GM12801 (cell line): ENCODE measurements at regions not wholly inside any gene's neighbourhood (a gene's known extent, or its start where the extent isn't known, plus 50 kb on each side); places are given as distances from the start of the nearest gene placed in this dataset.

Experiments used
- TF ChIP-seq, protein P1 (sequence below): IDR thresholded peaks from one replicate; pipeline ENCODE4 v1.5.1; 2011; ENCODE audit warnings: control low read depth; ENCODE audit not compliant: insufficient read length; ENCODE audit errors: extremely low read depth

DNA sequence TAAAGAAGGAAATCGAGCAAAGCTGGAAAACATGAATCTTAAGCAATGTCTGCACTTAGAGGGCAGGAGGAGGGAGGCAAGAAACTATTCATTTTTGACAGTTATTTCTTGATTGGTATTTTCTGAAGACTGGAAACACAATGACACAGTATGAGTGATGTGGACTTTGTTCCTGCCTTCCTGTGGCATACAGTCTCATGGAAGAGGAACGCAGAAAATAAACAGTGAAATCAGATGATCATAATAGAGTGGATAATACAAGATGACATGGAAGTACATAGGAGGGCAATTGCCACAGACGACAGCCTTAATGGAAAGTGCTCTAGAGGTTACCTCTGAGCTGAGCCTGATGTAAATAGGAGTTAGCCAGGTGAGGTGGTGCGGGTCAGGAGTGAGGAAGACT, 140.4 kb upstream of the MAX start:
- TF ChIP-seq, protein P1, sequence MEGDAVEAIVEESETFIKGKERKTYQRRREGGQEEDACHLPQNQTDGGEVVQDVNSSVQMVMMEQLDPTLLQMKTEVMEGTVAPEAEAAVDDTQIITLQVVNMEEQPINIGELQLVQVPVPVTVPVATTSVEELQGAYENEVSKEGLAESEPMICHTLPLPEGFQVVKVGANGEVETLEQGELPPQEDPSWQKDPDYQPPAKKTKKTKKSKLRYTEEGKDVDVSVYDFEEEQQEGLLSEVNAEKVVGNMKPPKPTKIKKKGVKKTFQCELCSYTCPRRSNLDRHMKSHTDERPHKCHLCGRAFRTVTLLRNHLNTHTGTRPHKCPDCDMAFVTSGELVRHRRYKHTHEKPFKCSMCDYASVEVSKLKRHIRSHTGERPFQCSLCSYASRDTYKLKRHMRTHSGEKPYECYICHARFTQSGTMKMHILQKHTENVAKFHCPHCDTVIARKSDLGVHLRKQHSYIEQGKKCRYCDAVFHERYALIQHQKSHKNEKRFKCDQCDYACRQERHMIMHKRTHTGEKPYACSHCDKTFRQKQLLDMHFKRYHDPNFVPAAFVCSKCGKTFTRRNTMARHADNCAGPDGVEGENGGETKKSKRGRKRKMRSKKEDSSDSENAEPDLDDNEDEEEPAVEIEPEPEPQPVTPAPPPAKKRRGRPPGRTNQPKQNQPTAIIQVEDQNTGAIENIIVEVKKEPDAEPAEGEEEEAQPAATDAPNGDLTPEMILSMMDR: no peak

DNA sequence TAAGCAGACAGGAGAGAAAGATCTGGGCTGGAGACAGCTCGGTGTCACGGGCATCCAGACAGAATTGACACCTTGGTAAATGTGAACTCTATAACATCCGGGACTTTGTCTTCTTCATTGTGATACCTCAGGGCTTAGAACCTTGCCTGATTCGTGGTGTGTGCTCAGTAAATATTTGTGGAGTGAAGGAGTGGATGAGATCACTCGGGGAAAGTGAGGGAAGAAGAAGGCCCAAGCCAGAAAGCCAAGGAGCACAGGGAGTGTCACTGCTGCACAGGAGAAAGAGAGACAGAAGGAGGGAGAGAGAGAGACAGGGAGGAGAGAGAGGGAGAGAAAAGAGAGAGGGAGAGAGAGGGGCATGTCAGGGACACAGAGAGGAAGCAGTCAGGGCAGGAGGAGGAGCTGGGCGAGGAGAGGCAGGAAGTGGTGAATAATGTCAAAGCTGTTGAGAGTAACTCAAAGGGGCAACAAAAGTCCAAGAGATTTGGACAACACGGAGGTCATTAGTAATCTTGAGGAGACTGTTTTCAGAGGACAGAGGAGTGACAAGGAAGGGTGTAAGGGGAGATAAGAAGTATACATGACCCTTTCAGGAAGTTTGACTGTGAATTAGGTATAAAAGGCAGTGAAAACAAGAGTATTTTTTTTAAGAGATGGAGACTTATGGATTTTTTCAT, 141.6 kb upstream of the MAX start:
- TF ChIP-seq, protein P1: no peak

DNA sequence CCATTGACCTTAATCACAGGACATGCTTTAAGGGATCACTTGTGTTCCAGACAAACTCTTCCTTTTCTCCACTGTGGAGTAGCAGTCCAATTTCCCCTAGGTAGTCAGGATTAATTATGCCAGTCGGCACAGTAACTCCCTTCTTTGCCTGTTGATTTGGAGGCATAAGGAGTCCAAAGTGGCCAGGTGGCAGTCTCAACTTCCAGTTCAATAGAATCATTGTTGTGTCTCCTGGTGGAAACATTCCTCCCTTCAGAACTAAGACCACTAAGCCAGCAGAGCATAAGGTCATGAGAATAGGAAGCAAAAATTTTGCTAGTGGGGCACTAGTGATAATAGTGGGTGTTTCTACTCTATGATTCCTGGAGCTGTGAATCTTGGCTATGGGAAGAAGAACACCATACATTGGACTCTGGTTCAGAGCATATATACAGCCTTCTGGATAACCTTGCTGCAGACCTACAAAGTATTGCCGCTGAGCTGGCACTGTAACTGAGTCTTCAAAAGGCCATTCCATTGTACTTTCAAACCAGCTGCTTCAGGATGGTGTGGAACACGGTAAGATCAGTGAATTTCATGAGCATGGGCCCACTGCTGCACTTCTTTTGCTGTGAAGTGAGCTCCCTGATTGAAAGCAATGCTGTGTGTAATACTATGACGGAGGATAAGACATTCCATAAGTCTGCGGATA, 147.3 kb upstream of the MAX start:
- TF ChIP-seq, protein P1: no peak

DNA sequence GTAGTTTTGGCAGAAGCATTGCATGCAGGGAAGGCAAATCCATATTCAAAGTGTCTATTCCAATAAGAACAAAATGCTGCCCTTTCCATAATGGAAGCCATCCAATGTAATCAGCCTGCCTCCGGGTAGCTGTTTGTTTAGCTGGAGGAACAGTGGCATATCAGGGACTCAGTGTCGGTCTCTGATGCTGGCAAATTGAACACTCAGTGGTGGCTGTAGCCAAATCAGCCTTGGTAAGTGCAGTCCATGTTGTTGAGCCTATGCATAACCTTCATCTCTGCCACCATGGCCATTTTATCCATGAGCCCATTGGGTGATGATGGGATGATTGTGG, 147.8 kb upstream of the MAX start:
- TF ChIP-seq, protein P1: no peak

DNA sequence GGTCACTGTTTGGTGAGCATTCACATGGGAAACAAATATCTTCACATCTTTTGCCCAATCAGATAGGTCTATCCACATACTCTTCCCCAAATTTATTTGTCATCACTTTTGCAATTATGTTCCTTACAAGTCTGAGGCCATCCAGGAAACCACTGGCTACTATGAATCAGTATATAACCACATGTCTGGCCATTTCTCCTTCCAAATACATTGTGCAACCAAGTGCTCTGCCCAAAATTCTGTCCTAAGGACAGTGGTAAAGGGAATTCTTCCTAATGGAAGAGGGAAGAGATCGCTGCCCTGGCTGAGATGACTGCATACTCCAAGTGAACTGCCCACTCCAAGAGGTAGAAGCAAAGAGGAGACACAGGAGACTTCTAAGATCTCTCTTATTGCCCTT, 148.9 kb upstream of the MAX start:
- TF ChIP-seq, protein P1: no peak

DNA sequence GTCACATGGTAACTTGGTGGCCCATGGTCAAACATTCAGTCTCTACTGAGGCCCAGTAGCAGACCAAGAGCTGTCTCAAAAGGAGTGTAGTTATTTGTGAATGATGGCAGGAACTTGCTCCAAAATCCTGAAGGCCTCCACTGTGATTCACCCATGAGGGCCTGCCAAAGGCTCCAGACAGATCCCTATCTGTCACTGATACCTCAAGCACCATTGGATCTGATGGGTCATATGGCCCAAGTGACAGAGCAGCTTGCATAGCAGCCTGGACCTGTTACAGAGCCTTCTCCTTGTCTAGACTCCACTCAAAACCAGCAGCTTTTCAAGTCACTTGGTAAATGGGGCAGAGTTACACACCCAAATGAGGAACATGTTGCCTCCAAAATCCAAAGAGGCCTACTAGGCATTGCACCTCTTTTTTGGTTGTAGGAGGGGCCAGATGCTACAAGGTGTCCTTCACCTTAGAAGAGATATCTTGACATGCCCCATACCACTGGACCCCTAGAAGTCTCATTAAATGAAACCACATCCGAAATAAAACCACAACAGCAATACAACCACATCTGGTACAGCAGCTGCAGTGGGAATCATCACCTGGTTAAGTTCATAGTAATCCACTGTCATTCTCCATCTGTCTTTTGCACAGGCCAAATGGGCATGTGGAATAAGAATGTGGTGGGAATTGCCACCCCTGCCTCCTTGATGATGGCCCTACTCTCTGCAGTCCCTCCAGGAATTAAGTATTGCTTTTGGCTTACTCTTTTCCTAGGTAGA, 150.4 kb upstream of the MAX start:
- TF ChIP-seq, protein P1: no peak

DNA sequence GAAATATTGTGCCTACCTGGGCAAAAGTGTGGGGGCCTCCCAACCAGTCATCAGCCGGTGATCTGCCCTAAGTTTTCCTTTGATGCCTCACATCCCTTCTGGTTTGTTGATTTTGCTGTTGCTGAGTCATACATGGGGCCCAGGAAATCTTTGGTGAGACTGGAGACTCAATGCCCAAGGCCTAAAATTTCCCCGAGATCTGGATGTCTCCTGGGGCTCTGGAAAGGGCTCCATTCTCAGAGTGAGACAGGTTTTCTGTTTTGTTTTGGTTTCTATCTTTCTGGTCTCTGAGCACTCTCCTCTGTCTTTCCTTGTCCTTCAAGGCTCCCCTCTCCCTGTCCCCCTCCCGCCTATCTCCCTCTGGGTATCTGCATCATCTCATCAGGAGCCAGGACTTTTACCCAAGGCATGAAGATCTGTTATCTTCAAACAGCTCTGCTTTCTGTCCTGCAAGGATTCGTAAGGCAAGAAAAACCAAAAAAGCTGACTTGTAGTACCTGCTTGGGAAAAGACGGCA, 152.8 kb upstream of the MAX start:
- TF ChIP-seq, protein P1: no peak
